Naive thymus-derived CD4-positive, alpha-beta T cell (primary cell): ENCODE measurements at regions not wholly inside any gene's neighbourhood (a gene's known extent, or its start where the extent isn't known, plus 50 kb on each side); places are given as distances from the start of the nearest gene placed in this dataset.

Experiments used
- ATAC-seq: fragments of 150-1000 bp; cut with Tn5 transposase; 2 replicates; pipeline ENCODE4 v1.10.0; 2021; ENCODE audit warnings: mild to moderate bottlenecking, moderate library complexity
- CTCF ChIA-PET: fragments of 350-600 bp; sonication (Branson Sonifier 250); formaldehyde crosslinking; loops from one replicate; lab custom pipeline; 2021; ENCODE audit warnings: antibody characterized with exemption; lab: Charles Lee
- POLR2A ChIA-PET: fragments of 350-600 bp; sonication (Branson Sonifier 250); formaldehyde crosslinking; loops from one replicate; lab custom pipeline; 2021; ENCODE audit warnings: antibody characterized with exemption, inconsistent platforms; lab: Charles Lee
- DNase-seq, 9 donors: peaks; one replicate each; pipeline versions ENCODE4 v3.0.0 to v3.0.0-alpha.2; 2020 to 2022; ENCODE audit warnings: mixed read lengths in 1 of 9
- H3K27ac ChIP-seq: one replicate; pipeline ENCODE4 v1.7.0; 2013; ENCODE audit warnings: mild to moderate bottlenecking, low read depth, low read length, moderate library complexity
- H3K27me3 ChIP-seq, 2 donors: one replicate each; pipeline ENCODE4 v1.7.0; 2013; ENCODE audit warnings: low read length in 2 of 2, mild to moderate bottlenecking in 2 of 2, moderate library complexity in 2 of 2; ENCODE audit not compliant: control insufficient read depth in 2 of 2, insufficient read depth in 2 of 2
- H3K36me3 ChIP-seq, 3 experiments: 1 replicate in 2 of 3; 2 replicates in 1 of 3; pipeline ENCODE4 v1.7.0; 2013; ENCODE audit warnings: low read length in 3 of 3, mild to moderate bottlenecking in 3 of 3, moderate library complexity in 1 of 3; ENCODE audit not compliant: insufficient read depth in 3 of 3, control insufficient read depth in 2 of 3
- H3K4me1 ChIP-seq, 2 donors: one replicate each; pipeline ENCODE4 v1.7.0; 2013; ENCODE audit warnings: low read length in 2 of 2, mild to moderate bottlenecking in 2 of 2, moderate library complexity in 1 of 2; ENCODE audit not compliant: control insufficient read depth in 2 of 2, insufficient read depth in 2 of 2
- H3K4me3 ChIP-seq: 2 replicates; pipeline ENCODE4 v1.7.0; 2013; ENCODE audit warnings: mild to moderate bottlenecking, low read length
- H3K9me3 ChIP-seq, 3 experiments: 1 replicate in 2 of 3; 2 replicates in 1 of 3; pipeline ENCODE4 v1.7.0; 2013; ENCODE audit warnings: low read length in 3 of 3; ENCODE audit not compliant: control insufficient read depth in 2 of 3
- H3K27ac Mint-ChIP-seq, 9 donors: one replicate each; pipeline ENCODE4 v1.8.0; 2020 to 2022; ENCODE audit warnings: mixed read lengths in 9 of 9, mild to moderate bottlenecking in 8 of 9, moderate library complexity in 5 of 9, inconsistent platforms in 2 of 9
- H3K27me3 Mint-ChIP-seq, 5 donors: one replicate each; pipeline ENCODE4 v1.8.0; 2021 to 2022; ENCODE audit warnings: mixed read lengths in 5 of 5, mild to moderate bottlenecking in 1 of 5
- H3K36me3 Mint-ChIP-seq, 5 donors: one replicate each; pipeline ENCODE4 v1.8.0; 2020 to 2022; ENCODE audit warnings: mixed read lengths in 5 of 5, mild to moderate bottlenecking in 3 of 5, inconsistent platforms in 1 of 5
- H3K4me1 Mint-ChIP-seq, 7 donors: one replicate each; pipeline ENCODE4 v1.8.0; 2020 to 2022; ENCODE audit warnings: mixed read lengths in 7 of 7, mild to moderate bottlenecking in 3 of 7, inconsistent platforms in 1 of 7
- H3K4me3 Mint-ChIP-seq, 10 donors: one replicate each; pipeline ENCODE4 v1.8.0; 2020 to 2022; ENCODE audit warnings: mild to moderate bottlenecking in 10 of 10, mixed read lengths in 10 of 10, moderate library complexity in 6 of 10, inconsistent platforms in 2 of 10
- H3K9me3 Mint-ChIP-seq, 11 donors: one replicate each; pipeline ENCODE4 v1.8.0; 2020 to 2022; ENCODE audit warnings: mixed read lengths in 11 of 11, mild to moderate bottlenecking in 4 of 11, inconsistent platforms in 1 of 11, moderate library complexity in 1 of 11
- intact Hi-C, 2 donors: fragments of 100-400 bp; cut with micrococcal nuclease; formaldehyde crosslinking; loops; one replicate each; pipeline ENCODE4 v1.15.1; 2023

GRCh38 chr10:31731711-31732110 is 196.9 kb downstream of the ARHGAP12 start:
- ATAC-seq = no peak
- no peaks in the 10 kb centered on the region for H3K9me3 ChIP-seq
- POLR2A ChIA-PET = interaction anchor here (0.6 kb wide), 1 partner anchor 22 kb away, joined by 3 read pairs; no protein-coding TSS in a partner anchor

GRCh38 chr10:31730776-31731175 is 197.9 kb downstream of the ARHGAP12 start:
- ATAC-seq = no peak
- no peak for DNase-seq
- Mint-ChIP-seq H3K4me3 (no peak overlapping the region), H3K27ac (no peak overlapping the region), H3K9me3 (peaks cover 0 to 3% (median 0%) of the 10 kb centered on the region in 11 donors), H3K36me3 (no peaks in the 10 kb centered on the region), H3K27me3 (peaks cover 0 to 10% (median 5%) of the 10 kb centered on the region in 5 donors), H3K4me1 (no peaks in the 10 kb centered on the region)
- intact Hi-C loops = no loop called here
- no peaks in the 10 kb centered on the region for H3K36me3 ChIP-seq
- ChIA-PET POLR2A (no interaction called here), CTCF (no interaction called here)
- no peak overlapping the region for H3K4me3 ChIP-seq
- no peaks in the 10 kb centered on the region for H3K9me3 ChIP-seq
- H3K4me1 ChIP-seq = no peaks in the 10 kb centered on the region
- H3K27me3 ChIP-seq = no peaks in the 10 kb centered on the region
- no peak overlapping the region for H3K27ac ChIP-seq

More at GRCh38 chr10:31731711-31732110, 196.9 kb downstream of the ARHGAP12 start:
- no peak overlapping the region for H3K27ac ChIP-seq
- intact Hi-C loops = no loop called here
- CTCF ChIA-PET = no interaction called here
- Mint-ChIP-seq H3K36me3 (peaks cover 0 to under 1% (median 0%) of the 10 kb centered on the region in 5 donors), H3K4me3 (no peak overlapping the region), H3K27ac (no peak overlapping the region), H3K9me3 (peaks cover 0 to 6% (median 1%) of the 10 kb centered on the region in 11 donors), H3K27me3 (peaks cover 0 to 10% (median 5%) of the 10 kb centered on the region in 5 donors), H3K4me1 (no peaks in the 10 kb centered on the region)
- no peak for DNase-seq
- no peaks in the 10 kb centered on the region for H3K36me3 ChIP-seq
- H3K4me3 ChIP-seq = no peak overlapping the region
- no peaks in the 10 kb centered on the region for H3K27me3 ChIP-seq
- H3K4me1 ChIP-seq = no peaks in the 10 kb centered on the region

- Mint-ChIP-seq H3K36me3 (no peaks in the 10 kb centered on the region), H3K27ac (no peak overlapping the region), H3K27me3 (peaks cover 0 to 15% (median 10%) of the 10 kb centered on the region in 5 donors), H3K4me3 (no peak overlapping the region), H3K9me3 (peaks cover 0 to 4% (median 0%) of the 10 kb centered on the region in 11 donors), H3K4me1 (peaks cover 0 to 3% (median 0%) of the 10 kb centered on the region in 7 donors)
- Histone ChIP-seq H3K27me3 (no peaks in the 10 kb centered on the region), H3K9me3 (no peaks in the 10 kb centered on the region), H3K27ac (no peak overlapping the region), H3K4me3 (no peak overlapping the region), H3K36me3 (no peaks in the 10 kb centered on the region), H3K4me1 (no peaks in the 10 kb centered on the region)
- CTCF ChIA-PET = interaction anchor here (0.5 kb wide), 1 partner anchor 301 kb away, joined by 3 read pairs; no protein-coding TSS in a partner anchor
- POLR2A ChIA-PET = no interaction called here
- intact Hi-C loops = no loop called here
- DNase-seq = no peak
- no peak for ATAC-seq
Measured at GRCh38 chr10:31728698-31729224, 199.9 kb downstream of the ARHGAP12 start.

GRCh38 chr10:31725436-31725835 is 203.2 kb downstream of the ARHGAP12 start:
- no peak overlapping the region for H3K27ac ChIP-seq
- ATAC-seq = no peak
- H3K27me3 ChIP-seq = no peaks in the 10 kb centered on the region
- H3K9me3 Mint-ChIP-seq = peaks cover 0 to 4% (median 0%) of the 10 kb centered on the region in 11 donors
- H3K4me1 Mint-ChIP-seq = peaks cover 0 to 11% (median 0%) of the 10 kb centered on the region in 7 donors
- DNase-seq = no peak
- H3K36me3 ChIP-seq = no peaks in the 10 kb centered on the region
- peaks cover 0 to 13% (median 4%) of the 10 kb centered on the region in 5 donors for H3K27me3 Mint-ChIP-seq
- H3K4me3 Mint-ChIP-seq = no peak overlapping the region
- no peaks in the 10 kb centered on the region for H3K9me3 ChIP-seq
- H3K36me3 Mint-ChIP-seq = no peaks in the 10 kb centered on the region
- ChIA-PET CTCF (no interaction called here), POLR2A (interaction anchor here (0.6 kb wide), 1 partner anchor 54 kb away, joined by 5 read pairs; no protein-coding TSS in a partner anchor)
- no peak overlapping the region for H3K4me3 ChIP-seq
- no peaks in the 10 kb centered on the region for H3K4me1 ChIP-seq
- H3K27ac Mint-ChIP-seq = no peak overlapping the region
- intact Hi-C loops = no loop called here

GRCh38 chr10:31724296-31724695 is 204.3 kb downstream of the ARHGAP12 start:
- Mint-ChIP-seq H3K4me1 (peaks cover 0 to 11% (median 0%) of the 10 kb centered on the region in 7 donors), H3K9me3 (peaks cover 0 to 6% (median 0%) of the 10 kb centered on the region in 11 donors), H3K36me3 (no peaks in the 10 kb centered on the region), H3K4me3 (no peak overlapping the region), H3K27me3 (peaks cover 0 to 13% (median 5%) of the 10 kb centered on the region in 5 donors), H3K27ac (no peak overlapping the region)
- ATAC-seq = no peak
- Histone ChIP-seq H3K27ac (no peak overlapping the region), H3K4me3 (no peak overlapping the region), H3K9me3 (no peaks in the 10 kb centered on the region), H3K4me1 (no peaks in the 10 kb centered on the region), H3K27me3 (no peaks in the 10 kb centered on the region), H3K36me3 (no peaks in the 10 kb centered on the region)
- CTCF ChIA-PET = no interaction called here
- POLR2A ChIA-PET = no interaction called here
- no peak for DNase-seq
- intact Hi-C loops = no loop called here

GRCh38 chr10:31723106-31723750 is 205.4 kb downstream of the ARHGAP12 start:
- CTCF ChIA-PET = no interaction called here
- Mint-ChIP-seq H3K27ac (no peak overlapping the region), H3K36me3 (no peaks in the 10 kb centered on the region), H3K27me3 (peaks cover 0 to 13% (median 5%) of the 10 kb centered on the region in 5 donors), H3K4me3 (no peak overlapping the region), H3K4me1 (peaks cover 0 to 11% (median 0%) of the 10 kb centered on the region in 7 donors), H3K9me3 (peaks cover 0 to 6% (median 0%) of the 10 kb centered on the region in 11 donors)
- H3K9me3 ChIP-seq = no peaks in the 10 kb centered on the region
- no peaks in the 10 kb centered on the region for H3K36me3 ChIP-seq
- POLR2A ChIA-PET = no interaction called here
- no peak overlapping the region for H3K27ac ChIP-seq
- no peak overlapping the region for H3K4me3 ChIP-seq
- DNase-seq (no peak), ATAC-seq (no peak)
- intact Hi-C loops = no loop called here
- no peaks in the 10 kb centered on the region for H3K4me1 ChIP-seq
- H3K27me3 ChIP-seq = no peaks in the 10 kb centered on the region
